ENCODE measurements at regions not wholly inside any gene's neighbourhood (a gene's known extent, or its start where the extent isn't known, plus 50 kb on each side); places are given as distances from the start of the nearest gene placed in this dataset.

DNA sequence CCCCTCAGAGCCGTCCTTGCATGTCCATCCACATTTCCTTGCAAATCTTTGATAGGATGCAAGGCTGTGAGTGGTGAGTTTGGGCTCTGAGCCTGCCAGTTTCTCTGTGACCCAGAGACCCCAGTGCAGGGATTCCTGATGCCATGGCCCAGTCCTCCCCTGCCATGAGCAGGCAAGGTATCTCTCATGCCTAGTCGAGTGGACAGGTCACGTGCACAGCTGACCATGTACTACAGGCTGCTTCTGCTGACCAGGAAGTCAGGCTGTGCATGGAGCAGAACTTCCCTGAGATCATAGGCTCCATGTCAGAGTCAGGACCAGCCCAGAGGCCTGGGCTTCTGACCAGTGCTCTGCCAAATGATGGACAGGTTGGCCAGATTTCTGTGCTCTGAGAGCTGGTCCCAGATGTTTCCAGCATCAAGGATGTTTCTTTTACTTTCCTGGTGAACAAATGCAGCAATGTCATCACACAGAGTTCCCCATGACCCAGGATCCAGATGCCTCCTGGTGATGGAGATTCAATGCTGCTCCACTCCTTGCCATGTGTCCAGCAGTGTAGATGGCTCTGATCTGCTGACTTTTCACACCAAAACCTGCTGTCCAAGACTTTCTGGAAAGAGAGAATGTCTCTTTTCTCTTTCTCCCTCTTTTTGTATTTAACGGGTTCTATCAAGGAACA is 321.6 kb upstream of the HS6ST1 start:
- TF ChIP-seq, protein P1, sequence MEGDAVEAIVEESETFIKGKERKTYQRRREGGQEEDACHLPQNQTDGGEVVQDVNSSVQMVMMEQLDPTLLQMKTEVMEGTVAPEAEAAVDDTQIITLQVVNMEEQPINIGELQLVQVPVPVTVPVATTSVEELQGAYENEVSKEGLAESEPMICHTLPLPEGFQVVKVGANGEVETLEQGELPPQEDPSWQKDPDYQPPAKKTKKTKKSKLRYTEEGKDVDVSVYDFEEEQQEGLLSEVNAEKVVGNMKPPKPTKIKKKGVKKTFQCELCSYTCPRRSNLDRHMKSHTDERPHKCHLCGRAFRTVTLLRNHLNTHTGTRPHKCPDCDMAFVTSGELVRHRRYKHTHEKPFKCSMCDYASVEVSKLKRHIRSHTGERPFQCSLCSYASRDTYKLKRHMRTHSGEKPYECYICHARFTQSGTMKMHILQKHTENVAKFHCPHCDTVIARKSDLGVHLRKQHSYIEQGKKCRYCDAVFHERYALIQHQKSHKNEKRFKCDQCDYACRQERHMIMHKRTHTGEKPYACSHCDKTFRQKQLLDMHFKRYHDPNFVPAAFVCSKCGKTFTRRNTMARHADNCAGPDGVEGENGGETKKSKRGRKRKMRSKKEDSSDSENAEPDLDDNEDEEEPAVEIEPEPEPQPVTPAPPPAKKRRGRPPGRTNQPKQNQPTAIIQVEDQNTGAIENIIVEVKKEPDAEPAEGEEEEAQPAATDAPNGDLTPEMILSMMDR (IDR thresholded peaks at IDR 0.05) = no peak
- no peak for TF ChIP-seq POLR2A (IDR thresholded peaks at IDR 0.05)

Measured in testis (tissue), 2 donors.